Left ventricle myocardium superior (tissue), 1 donor: ENCODE measurements at regions not wholly inside any gene's neighbourhood (a gene's known extent, or its start where the extent isn't known, plus 50 kb on each side); places are given as distances from the start of the nearest gene placed in this dataset.
A peak's percentile ranks its signal among the peaks of the same experiment; 100 is the strongest.

Experiments used
- ATAC-seq: fragments of 200-7000 bp; cut with Tn5 transposase; one replicate; pipeline ENCODE4 v1.9.1; 2020; ENCODE audit warnings: mild to moderate bottlenecking, moderate library complexity
- DNase-seq: peaks from one replicate; pipeline ENCODE4 v3.0.0-alpha.2; 2020
- intact Hi-C: fragments of 100-400 bp; cut with micrococcal nuclease; formaldehyde crosslinking; loops from one replicate; pipeline ENCODE4 v1.11.0; 2022
- donor health status: DM: no; HTN: yes; CAD: no; lungs with severe emphysema.

- peak; percentile 46 for DNase-seq
- ATAC-seq: no peak
These were observed 135.7 kb downstream of the OR13A1 start for GRCh38 chr10:45179691-45180090.

GRCh38 chr10:45180507-45180906 lies 134.9 kb downstream of the OR13A1 start:
- ATAC-seq (no peak), DNase-seq (no peak)
- intact Hi-C loops: no loop called here

More at GRCh38 chr10:45179691-45180090, 135.7 kb downstream of the OR13A1 start:
- intact Hi-C loops: no loop called here

GRCh38 chr10:45180946-45181875 lies 134.2 kb downstream of the OR13A1 start:
- DNase-seq (peak; percentile 29), ATAC-seq (peak; percentile 48)
- intact Hi-C loops: no loop called here

DNA sequence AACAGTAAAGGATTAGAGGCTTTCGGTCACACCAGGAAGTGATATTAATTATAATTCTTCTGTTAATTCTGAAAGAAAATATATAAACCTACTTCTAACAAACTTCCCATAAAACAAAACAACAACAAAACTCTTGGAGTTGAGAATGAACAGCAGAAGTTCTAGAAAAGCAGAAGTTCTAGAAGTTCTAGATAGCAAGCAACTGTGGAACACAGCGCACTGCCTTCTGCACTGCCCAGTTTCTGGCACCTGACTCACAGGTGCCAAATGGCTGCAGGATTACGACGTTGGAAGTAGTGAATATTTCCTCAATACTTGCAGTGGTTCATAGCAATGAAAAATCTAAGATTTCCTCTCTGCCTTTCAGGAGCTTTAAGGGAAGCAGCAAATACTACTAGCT lies 132.2 kb downstream of the OR13A1 start:
- intact Hi-C loops: no loop called here
- DNase-seq (no peak), ATAC-seq (no peak)

DNA sequence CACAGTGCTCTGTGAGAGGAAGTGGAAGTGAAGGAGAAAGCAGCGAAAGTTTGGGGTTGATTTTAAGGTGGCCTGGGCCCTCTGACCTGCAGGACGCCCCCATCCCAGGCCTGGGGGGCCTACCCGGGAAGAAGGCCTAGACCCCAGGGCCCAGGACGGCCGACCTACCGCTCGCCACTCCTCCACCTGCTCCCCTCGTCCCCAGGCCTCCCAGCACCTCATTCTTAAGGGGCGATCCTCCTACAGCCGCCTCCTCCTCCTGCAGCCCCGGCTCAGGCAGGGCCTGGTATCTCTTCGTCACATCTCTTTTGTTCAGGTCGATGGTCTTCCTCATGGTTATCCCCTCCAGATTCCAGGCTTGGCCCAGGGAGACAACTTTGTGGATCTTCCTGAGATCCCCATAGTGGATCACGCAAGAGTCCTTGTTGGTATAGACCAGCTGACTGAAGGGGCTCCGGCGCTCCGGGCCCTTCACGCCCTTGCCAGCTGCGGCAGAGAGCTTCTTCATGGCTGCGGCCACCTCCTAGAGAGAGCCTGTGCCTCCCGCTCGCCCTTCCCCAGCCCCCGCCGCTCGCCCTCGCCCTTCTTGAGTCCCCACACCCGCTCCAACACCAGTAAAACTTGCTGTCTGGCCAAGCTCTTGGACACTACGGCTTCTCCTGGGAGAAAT lies 117.5 kb downstream of the OR13A1 start:
- ATAC-seq: no peak
- intact Hi-C loops: no loop called here
- DNase-seq: no peak

DNA sequence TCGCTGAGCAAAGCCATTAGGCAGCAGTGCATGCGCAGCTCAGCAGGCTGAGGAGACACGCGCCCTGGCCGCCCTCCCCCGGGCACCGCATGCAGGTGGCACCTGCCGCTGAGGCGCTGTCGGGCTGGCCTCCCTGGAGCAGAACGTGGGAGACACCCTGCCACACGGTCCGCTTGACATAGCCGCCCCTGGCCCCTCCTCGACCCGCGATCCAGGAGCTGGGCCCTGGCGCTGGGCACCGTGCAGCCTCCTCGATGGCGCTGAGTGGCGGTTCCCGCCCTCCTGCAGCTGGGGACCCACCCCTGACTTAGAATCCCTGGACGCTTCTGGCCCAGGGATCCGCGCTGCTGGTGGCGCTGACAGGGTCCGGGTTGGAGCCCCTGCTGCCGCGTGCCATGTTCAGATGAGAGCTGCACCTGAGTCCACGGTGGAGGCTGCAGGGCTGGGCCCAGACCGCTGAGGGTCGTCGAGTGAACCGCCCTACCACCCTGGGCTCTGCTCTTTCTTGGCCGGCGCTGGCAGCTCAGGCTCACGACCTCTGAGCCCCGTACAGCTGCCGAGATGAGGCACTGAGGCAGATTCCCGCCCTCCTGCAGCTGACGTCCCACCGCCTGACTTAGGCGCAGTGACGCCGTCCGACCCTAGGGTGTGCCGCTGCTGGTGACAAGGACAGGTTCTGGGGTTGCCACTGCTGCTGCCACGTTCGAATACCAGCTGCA lies 116.8 kb downstream of the OR13A1 start:
- ATAC-seq: no peak
- intact Hi-C loops: no loop called here
- DNase-seq: no peak

- DNase-seq: peak; percentile 37
- intact Hi-C loops: no loop called here
- ATAC-seq: no peak
These were observed 116.1 kb downstream of the OR13A1 start for GRCh38 chr10:45199205-45199740.

- intact Hi-C loops: no loop called here
- DNase-seq (no peak), ATAC-seq (no peak)
These were observed 114.1 kb downstream of the OR13A1 start for GRCh38 chr10:45201271-45201670.

DNA sequence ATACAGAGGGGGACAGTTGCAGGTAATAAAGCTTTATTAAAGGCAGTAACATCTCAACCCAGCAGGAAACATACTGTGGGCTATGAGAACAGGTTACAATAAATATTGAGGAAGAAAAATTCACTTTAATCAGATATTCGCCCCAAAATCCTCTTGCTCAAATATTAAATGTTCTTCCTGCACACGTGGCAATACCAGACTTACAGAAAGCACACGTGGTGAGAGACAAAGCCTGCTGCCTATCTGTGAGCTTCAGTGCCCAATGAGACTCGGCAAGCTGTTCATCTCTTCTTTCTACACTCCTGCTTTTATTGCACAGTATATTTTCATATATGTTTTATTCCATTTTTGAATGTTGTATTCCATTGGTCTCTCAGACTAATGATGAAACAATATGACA lies 113.2 kb downstream of the OR13A1 start:
- no peak for DNase-seq
- no peak for ATAC-seq
- intact Hi-C loops: no loop called here

GRCh38 chr10:45204954-45205775 lies 110.2 kb downstream of the OR13A1 start:
- no peak for ATAC-seq
- DNase-seq: no peak
- intact Hi-C loops: no loop called here

DNA sequence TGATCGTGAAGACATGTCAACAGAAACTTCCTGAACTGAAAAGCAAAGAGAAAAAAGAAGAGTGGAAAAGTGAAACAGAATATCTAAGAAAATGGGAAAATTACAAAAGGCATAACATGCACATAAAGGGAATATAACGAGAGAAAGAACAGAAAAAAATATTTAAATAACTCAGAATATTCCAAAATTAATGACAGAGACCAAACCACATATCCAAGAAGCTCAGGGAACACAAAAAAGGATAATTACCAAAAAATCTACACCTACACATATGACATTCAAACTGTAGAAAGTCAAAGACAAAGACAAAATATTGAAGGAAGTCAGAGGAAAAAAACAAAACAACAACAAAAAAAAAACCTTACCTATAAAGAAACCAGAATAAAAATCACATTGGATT lies 105.5 kb downstream of the OR13A1 start:
- ATAC-seq (no peak), DNase-seq (no peak)
- intact Hi-C loops: no loop called here

GRCh38 chr10:45211576-45211975 lies 103.8 kb downstream of the OR13A1 start:
- intact Hi-C loops: no loop called here
- ATAC-seq (no peak), DNase-seq (no peak)

DNA sequence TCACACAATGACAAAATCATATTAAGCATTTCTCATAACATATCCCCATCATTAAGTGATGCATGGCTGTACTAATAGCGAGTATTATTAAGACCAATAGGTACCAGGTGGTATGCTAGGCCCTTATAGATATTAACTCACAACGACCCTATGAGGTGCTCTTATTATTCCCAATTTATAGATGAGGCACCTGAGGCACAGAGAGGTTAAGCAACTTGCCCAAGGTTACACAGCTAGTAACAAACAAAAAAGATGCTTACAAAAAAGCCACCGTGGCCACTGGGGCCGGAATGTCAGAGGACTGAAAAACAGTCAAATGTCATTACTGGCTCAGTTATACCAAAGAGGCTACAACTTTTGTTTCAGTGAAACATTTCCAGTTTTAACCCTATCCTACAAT lies 96.0 kb downstream of the OR13A1 start:
- no peak for ATAC-seq
- intact Hi-C loops: no loop called here
- no peak for DNase-seq

DNA sequence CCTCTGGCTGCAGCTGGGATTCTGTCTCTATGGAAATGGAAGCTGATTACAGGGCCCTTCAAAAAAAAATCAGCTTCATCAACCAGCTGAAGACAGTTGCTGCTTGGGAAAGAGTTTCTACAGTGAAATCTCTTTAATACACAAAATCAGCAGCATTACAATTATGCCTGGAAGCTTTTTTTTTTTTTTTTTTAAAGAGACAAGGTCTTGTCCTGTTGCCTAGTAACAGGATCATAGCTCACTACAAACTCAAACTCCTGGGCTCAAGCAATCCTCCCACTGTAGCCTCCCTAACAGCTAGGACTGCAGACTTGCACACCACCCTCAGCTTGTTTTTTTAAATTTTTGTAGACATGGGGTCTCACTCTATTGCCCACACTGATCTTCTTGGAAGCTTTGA lies 94.5 kb downstream of the OR13A1 start:
- intact Hi-C loops: no loop called here
- DNase-seq: no peak
- ATAC-seq: no peak

DNA sequence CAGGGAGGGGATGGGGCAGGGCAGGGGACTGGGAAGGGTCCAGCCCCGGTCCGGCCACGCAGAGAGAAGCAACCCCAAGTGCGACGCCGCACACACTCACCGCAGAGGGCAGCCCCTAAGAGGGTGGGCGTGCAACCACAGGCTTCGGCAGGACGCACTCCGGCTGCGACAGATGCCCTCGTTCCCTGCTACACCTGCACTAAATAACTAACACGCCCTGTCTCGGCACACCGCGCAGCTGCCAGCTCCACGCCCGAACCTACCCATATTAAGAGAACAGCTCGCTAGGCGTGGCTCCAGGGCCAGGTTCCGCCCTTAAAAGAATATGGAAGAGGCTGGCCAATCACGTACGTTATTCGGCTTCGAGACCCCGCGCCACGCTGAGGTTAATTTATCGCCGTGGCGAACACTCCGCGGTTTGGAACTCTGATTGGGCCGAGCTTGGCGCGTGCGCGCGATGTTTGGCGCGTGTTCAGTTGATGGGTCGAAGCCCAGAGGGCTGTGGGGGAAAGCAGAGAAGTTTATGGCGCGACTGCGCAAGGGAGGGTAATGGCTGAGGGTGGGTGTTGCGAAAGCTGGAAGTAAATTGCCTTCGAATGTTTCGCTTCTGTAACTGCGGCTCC lies 91.1 kb downstream of the OR13A1 start:
- intact Hi-C loops: no loop called here
- ATAC-seq (no peak), DNase-seq (peak; percentile 36)

DNA sequence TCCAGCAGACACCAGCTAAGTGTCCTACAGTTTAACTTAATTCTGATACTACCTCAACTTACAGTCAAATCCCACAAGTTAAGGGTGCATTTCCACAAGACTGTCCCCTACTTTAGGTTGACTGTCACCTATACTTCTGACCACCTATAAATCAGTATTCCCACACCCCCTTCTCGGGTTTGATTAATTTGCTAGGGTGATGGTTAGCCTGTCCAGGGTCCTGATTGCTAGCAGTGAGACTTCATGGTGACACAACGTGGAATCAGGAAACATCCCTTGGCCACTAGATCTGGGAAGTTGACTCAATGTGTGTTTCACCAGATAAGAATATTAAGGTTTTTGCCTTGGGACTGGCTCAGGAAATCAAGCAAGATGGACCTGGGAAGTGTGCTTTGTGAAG lies 88.4 kb downstream of the OR13A1 start:
- ATAC-seq: no peak
- intact Hi-C loops: no loop called here
- DNase-seq: no peak

DNA sequence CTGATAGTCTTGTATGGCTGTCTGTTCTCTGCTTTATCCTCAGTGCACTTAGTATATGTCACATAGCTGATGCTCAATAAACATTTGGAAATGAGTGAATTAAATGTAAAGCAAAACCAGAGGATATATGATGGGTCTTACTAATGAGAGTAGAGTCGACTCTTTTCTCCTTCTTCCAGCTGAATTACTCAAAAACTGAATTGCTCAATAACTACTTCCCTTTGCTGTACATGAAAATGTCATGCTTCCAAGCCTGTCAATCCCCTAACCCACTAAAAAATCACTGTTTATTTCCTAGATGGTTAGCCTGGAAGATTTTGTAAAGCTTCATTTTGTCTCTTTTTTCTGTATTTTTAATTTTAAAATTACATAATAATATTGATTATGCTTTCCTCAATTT lies 88.0 kb downstream of the OR13A1 start:
- intact Hi-C loops: no loop called here
- ATAC-seq: no peak
- DNase-seq: no peak

DNA sequence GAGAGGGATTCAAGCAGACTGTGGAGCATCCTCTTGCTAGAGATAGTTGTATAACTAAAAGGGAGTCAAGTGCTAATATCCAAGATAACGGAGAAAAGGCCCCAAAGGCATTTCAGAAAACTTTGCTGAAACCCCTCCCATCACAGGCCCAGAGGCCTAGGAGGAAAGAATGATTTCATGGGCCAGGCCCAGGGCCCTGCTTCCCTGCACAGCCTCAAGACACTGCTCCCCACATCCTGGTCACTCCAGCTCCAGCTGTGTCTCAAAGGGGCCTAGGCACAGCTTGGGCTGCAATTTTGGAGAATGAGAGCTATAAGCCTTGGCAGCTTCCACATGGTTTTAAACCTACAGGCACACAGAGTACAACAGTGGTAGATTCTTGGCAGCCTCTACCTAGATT lies 85.6 kb downstream of the OR13A1 start:
- intact Hi-C loops: no loop called here
- DNase-seq (no peak), ATAC-seq (no peak)
